ENCODE measurements at regions not wholly inside any gene's neighbourhood (a gene's known extent, or its start where the extent isn't known, plus 50 kb on each side); places are given as distances from the start of the nearest gene placed in this dataset.

DNA sequence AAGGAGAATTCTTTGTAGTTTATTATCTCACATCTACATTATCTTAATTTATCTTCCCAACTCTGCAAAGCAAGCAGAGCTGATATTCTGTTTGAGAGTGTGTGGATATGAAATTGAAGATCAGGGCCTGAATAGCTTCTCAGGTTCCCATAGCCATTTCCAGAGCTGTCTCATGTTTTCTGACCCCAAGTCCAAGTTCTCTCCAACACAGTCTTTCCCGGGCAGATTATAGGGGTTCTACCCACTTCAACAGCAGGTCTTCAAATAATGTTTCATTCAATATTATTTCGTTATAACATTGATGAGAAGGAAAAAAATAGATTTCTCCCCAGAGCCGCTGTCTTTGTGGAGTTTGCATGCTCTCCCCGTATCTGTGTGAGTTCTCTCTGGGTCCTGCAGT is 234.9 kb downstream of the ENC1 start:
- TF ChIP-seq EZH2phosphoT487 (IDR thresholded peaks at IDR 0.05; ENCODE audit: low read length) (no peak), EZH2 (optimal IDR thresholded peaks at IDR 0.05; ENCODE audit: low read depth, low read length) (no peak)
- TF ChIP-seq, protein P1, sequence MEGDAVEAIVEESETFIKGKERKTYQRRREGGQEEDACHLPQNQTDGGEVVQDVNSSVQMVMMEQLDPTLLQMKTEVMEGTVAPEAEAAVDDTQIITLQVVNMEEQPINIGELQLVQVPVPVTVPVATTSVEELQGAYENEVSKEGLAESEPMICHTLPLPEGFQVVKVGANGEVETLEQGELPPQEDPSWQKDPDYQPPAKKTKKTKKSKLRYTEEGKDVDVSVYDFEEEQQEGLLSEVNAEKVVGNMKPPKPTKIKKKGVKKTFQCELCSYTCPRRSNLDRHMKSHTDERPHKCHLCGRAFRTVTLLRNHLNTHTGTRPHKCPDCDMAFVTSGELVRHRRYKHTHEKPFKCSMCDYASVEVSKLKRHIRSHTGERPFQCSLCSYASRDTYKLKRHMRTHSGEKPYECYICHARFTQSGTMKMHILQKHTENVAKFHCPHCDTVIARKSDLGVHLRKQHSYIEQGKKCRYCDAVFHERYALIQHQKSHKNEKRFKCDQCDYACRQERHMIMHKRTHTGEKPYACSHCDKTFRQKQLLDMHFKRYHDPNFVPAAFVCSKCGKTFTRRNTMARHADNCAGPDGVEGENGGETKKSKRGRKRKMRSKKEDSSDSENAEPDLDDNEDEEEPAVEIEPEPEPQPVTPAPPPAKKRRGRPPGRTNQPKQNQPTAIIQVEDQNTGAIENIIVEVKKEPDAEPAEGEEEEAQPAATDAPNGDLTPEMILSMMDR (IDR thresholded peaks at IDR 0.05; ENCODE audit: low read length), result no peak
